Thyroid gland (tissue), 4 donors: ENCODE measurements at regions not wholly inside any gene's neighbourhood (a gene's known extent, or its start where the extent isn't known, plus 50 kb on each side); places are given as distances from the start of the nearest gene placed in this dataset.

Experiments used
- DNase-seq, 2 donors: peaks; one replicate each; pipeline ENCODE4 v3.0.0-alpha.2; 2019
- H3K27ac ChIP-seq, 3 donors: fragments of 200-600 bp; sonication (generic); 1 replicate in 2 of 3; 2 replicates in 1 of 3; pipeline ENCODE4 v1.5.1; 2016 to 2019; ENCODE audit warnings: mild to moderate bottlenecking in 1 of 3, moderate library complexity in 1 of 3
- H3K27me3 ChIP-seq: fragments of 200-600 bp; sonication (generic); one replicate; pipeline ENCODE4 v1.5.1; 2019
- H3K36me3 ChIP-seq, 2 donors: fragments of 200-600 bp; sonication (generic); one replicate each; pipeline ENCODE4 v1.5.1; 2016 to 2019
- H3K4me1 ChIP-seq, 2 donors: fragments of 200-600 bp; sonication (generic); one replicate each; pipeline ENCODE4 v1.5.1; 2017 to 2019
- H3K4me3 ChIP-seq, 3 donors: fragments of 200-600 bp; sonication (generic); replicated peaks in 1 of 3; 1 replicate in 2 of 3; 2 replicates in 1 of 3; pipeline ENCODE4 v1.5.1; 2016; ENCODE audit warnings: mild to moderate bottlenecking in 1 of 3
- H3K9me3 ChIP-seq: fragments of 200-600 bp; sonication (generic); one replicate; pipeline ENCODE4 v1.5.1; 2017
- POLR2A ChIP-seq, 2 donors: fragments of 450-650 bp; IDR thresholded peaks; one replicate each; pipeline ENCODE4 v1.6.1; 2017; ENCODE audit warnings: antibody characterized with exemption in 2 of 2, mild to moderate bottlenecking in 2 of 2, moderate library complexity in 1 of 2
- WGBS, 2 donors: methylation state at CpG; one replicate each; pipeline ENCODE4 v1.1.5; 2017; 5-methylcytosine and 5-hydroxymethylcytosine counted together
- intact Hi-C: fragments of 100-400 bp; cut with DNase I; formaldehyde crosslinking; loops from one replicate; pipeline ENCODE4 v1.15.1; 2023
- TF ChIP-seq, protein P1 (sequence below), 6 experiments: fragments of 200-600 bp in 3 of 6; fragments of 450-650 bp in 3 of 6; sonication (generic) in 3 of 6; IDR thresholded peaks; one replicate each; pipeline ENCODE4 v1.5.1; 2016 to 2019; ENCODE audit warnings: antibody characterized with exemption in 6 of 6, mild to moderate bottlenecking in 2 of 6, inconsistent platforms in 1 of 6, moderate library complexity in 1 of 6

GRCh38 chr12:128137140-128137539, 129.8 kb upstream of the TMEM132C start:
- no peaks in the 10 kb centered on the region for H3K27me3 ChIP-seq
- H3K36me3 ChIP-seq = no peaks in the 10 kb centered on the region
- no peak overlapping the region for H3K27ac ChIP-seq
- no peak for DNase-seq
- H3K9me3 ChIP-seq = no peaks in the 10 kb centered on the region
- H3K4me3 ChIP-seq = no peak overlapping the region
- 79 to 81% methylated on average over 6 of the region's 6 CpGs for WGBS, 2 donors
- intact Hi-C loops = no loop called here
- no peak for TF ChIP-seq POLR2A (IDR thresholded peaks at IDR 0.05)
- TF ChIP-seq, protein P1, sequence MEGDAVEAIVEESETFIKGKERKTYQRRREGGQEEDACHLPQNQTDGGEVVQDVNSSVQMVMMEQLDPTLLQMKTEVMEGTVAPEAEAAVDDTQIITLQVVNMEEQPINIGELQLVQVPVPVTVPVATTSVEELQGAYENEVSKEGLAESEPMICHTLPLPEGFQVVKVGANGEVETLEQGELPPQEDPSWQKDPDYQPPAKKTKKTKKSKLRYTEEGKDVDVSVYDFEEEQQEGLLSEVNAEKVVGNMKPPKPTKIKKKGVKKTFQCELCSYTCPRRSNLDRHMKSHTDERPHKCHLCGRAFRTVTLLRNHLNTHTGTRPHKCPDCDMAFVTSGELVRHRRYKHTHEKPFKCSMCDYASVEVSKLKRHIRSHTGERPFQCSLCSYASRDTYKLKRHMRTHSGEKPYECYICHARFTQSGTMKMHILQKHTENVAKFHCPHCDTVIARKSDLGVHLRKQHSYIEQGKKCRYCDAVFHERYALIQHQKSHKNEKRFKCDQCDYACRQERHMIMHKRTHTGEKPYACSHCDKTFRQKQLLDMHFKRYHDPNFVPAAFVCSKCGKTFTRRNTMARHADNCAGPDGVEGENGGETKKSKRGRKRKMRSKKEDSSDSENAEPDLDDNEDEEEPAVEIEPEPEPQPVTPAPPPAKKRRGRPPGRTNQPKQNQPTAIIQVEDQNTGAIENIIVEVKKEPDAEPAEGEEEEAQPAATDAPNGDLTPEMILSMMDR (IDR thresholded peaks at IDR 0.05) = no peak
- no peaks in the 10 kb centered on the region for H3K4me1 ChIP-seq

DNA sequence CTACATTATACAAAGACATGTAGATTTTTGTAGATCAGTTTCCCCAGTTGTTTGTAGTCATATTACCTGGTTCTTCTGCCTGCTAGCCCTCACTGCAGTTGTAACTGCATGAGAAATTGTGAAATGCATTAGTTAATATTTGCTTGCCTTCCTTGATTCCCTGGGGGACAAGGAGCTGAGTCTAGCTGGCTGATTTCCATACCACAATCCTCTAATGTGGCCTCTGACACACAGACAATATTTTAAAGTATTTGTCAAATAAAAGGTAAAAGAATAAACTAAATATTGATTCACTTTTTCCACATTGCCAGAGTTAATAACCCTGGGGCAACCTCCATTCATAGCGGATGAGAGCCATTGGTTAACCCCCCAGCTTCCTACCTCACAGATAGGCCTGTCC, 128.8 kb upstream of the TMEM132C start:
- TF ChIP-seq, protein P1 (IDR thresholded peaks at IDR 0.05) = no peak
- no peak for TF ChIP-seq POLR2A (IDR thresholded peaks at IDR 0.05)
- Histone ChIP-seq H3K4me3 (no peak overlapping the region), H3K4me1 (no peaks in the 10 kb centered on the region), H3K36me3 (no peaks in the 10 kb centered on the region), H3K27me3 (no peaks in the 10 kb centered on the region), H3K9me3 (no peaks in the 10 kb centered on the region), H3K27ac (no peak overlapping the region)
- 85 to 90% methylated on average over 1 of the region's 1 CpG for WGBS, 2 donors
- no peak for DNase-seq
- intact Hi-C loops = no loop called here

- Histone ChIP-seq H3K36me3 (no peaks in the 10 kb centered on the region), H3K4me3 (no peak overlapping the region), H3K27ac (no peak overlapping the region), H3K27me3 (no peaks in the 10 kb centered on the region), H3K9me3 (no peaks in the 10 kb centered on the region), H3K4me1 (no peaks in the 10 kb centered on the region)
- 64 to 74% methylated on average over 4 of the region's 4 CpGs for WGBS, 2 donors
- no peak for TF ChIP-seq POLR2A (IDR thresholded peaks at IDR 0.05)
- TF ChIP-seq, protein P1 (IDR thresholded peaks at IDR 0.05) = no peak
- intact Hi-C loops = no loop called here
- no peak for DNase-seq
Observed at GRCh38 chr12:128140551-128140950, 126.4 kb upstream of the TMEM132C start.

DNA sequence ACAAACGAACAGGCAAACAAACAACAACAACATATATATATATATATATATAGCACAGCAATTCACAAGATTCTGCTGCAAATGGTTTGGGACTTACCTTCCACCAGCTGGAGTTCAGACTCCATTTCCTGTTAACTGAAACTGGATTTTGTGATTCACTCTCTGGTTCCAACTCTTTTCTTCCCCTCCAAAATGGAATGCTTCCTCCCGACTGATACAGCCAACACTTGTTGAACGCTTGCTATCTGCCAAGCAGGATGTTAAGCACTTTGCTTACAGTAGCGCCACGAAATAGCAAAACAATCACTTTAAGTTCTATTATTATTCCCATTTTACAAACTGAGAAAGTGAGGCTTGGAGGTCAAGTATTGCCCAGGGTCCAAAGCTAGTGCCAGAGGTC, 116.0 kb upstream of the TMEM132C start:
- no peaks in the 10 kb centered on the region for H3K9me3 ChIP-seq
- intact Hi-C loops = no loop called here
- TF ChIP-seq POLR2A (IDR thresholded peaks at IDR 0.05) = no peak
- TF ChIP-seq, protein P1 (IDR thresholded peaks at IDR 0.05) = no peak
- no peaks in the 10 kb centered on the region for H3K27me3 ChIP-seq
- no peak for DNase-seq
- no peaks in the 10 kb centered on the region for H3K36me3 ChIP-seq
- 73 to 81% methylated on average over 5 of the region's 5 CpGs for WGBS, 2 donors
- H3K27ac ChIP-seq = no peak overlapping the region
- no peak overlapping the region for H3K4me3 ChIP-seq
- no peaks in the 10 kb centered on the region for H3K4me1 ChIP-seq

DNA sequence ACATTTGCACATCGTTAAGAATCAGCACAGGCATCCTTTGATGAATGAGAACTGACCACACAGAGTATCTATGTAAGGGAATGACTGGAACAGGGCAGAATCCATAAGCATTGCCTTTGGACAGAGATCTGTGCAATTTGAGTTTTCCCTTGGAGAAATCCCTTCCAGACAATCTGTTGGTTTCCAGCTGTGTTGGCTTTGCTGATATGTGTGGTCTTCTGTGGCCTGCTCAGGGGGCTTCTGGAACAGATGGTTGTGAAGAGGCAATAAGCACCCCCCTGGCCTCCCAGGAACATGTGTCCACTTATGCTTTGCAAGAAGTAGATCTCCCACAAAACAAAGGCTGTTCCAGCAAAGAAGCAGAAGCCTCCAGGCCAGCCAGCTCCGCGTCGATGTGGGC, 111.4 kb upstream of the TMEM132C start:
- DNase-seq = no peak

More for the DNA sequence above, 111.4 kb upstream of the TMEM132C start:
- intact Hi-C loops = no loop called here
- Histone ChIP-seq H3K4me1 (no peaks in the 10 kb centered on the region), H3K36me3 (no peaks in the 10 kb centered on the region), H3K27ac (no peak overlapping the region), H3K9me3 (no peaks in the 10 kb centered on the region), H3K4me3 (no peak overlapping the region), H3K27me3 (no peaks in the 10 kb centered on the region)
- WGBS, 2 donors = 68 to 86% methylated on average over 4 of the region's 4 CpGs
- TF ChIP-seq POLR2A (IDR thresholded peaks at IDR 0.05) = no peak
- TF ChIP-seq, protein P1 (IDR thresholded peaks at IDR 0.05) = no peak
